ENCODE measurements at regions not wholly inside any gene's neighbourhood (a gene's known extent, or its start where the extent isn't known, plus 50 kb on each side); places are given as distances from the start of the nearest gene placed in this dataset.
"Not testable (repeated sequence)": the region's sequence is repeated elsewhere in the genome, so short reads cannot be mapped to it uniquely, and the experiment has no call there.

DNA sequence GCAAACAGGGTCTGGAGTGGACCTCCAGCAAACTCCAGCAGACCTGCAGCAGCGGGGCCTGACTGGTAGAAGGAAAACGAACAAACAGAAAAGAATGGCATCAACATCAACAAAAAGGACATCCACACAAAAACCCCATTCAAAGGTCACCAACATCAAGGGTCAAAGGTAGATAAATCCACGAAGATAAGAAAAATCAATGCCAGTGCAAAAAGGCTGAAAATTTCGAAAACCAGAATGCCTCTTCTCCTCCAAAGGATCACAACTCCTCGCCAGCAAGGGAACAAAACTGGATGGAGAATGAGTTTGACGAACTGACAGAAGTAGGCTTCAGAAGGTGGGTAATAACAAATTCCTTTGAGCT is 187.6 kb upstream of the EDNRA start:
- TF ChIP-seq FOSL1 (IDR thresholded peaks at IDR 0.05; ENCODE audit: insufficient read depth, low read depth, low read length); PHF8 (conservative IDR thresholded peaks at IDR 0.05; ENCODE audit: low read depth, low read length); ZNF274 (IDR thresholded peaks at IDR 0.05; ENCODE audit: borderline replicate concordance, extremely low read depth, low read length); POLR2A (IDR thresholded peaks at IDR 0.05; ENCODE audit: control extremely low read depth in 1 of 2, low read depth in 2 of 2, low read length in 2 of 2); EP300 (IDR thresholded peaks at IDR 0.05; ENCODE audit: borderline replicate concordance in 1 of 2, low read depth in 2 of 2, low read length in 2 of 2); TAF1 (IDR thresholded peaks at IDR 0.05; ENCODE audit: low read depth, low read length); SP1 (IDR thresholded peaks at IDR 0.05; ENCODE audit: low read depth, low read length); POU5F1 (IDR thresholded peaks at IDR 0.05; ENCODE audit: low read depth, low read length): not testable (repeated sequence)
- TF ChIP-seq, protein P1, sequence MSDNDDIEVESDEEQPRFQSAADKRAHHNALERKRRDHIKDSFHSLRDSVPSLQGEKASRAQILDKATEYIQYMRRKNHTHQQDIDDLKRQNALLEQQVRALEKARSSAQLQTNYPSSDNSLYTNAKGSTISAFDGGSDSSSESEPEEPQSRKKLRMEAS (IDR thresholded peaks at IDR 0.05) = not testable (repeated sequence)
- TF ChIP-seq, protein P2, sequence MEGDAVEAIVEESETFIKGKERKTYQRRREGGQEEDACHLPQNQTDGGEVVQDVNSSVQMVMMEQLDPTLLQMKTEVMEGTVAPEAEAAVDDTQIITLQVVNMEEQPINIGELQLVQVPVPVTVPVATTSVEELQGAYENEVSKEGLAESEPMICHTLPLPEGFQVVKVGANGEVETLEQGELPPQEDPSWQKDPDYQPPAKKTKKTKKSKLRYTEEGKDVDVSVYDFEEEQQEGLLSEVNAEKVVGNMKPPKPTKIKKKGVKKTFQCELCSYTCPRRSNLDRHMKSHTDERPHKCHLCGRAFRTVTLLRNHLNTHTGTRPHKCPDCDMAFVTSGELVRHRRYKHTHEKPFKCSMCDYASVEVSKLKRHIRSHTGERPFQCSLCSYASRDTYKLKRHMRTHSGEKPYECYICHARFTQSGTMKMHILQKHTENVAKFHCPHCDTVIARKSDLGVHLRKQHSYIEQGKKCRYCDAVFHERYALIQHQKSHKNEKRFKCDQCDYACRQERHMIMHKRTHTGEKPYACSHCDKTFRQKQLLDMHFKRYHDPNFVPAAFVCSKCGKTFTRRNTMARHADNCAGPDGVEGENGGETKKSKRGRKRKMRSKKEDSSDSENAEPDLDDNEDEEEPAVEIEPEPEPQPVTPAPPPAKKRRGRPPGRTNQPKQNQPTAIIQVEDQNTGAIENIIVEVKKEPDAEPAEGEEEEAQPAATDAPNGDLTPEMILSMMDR (IDR thresholded peaks at IDR 0.05; ENCODE audit: control extremely low read depth in 1 of 3, insufficient read depth in 1 of 3, low read depth in 1 of 3, low read length in 3 of 3) = not testable (repeated sequence)
- TF ChIP-seq, protein P3, sequence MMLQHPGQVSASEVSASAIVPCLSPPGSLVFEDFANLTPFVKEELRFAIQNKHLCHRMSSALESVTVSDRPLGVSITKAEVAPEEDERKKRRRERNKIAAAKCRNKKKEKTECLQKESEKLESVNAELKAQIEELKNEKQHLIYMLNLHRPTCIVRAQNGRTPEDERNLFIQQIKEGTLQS (IDR thresholded peaks at IDR 0.05; ENCODE audit: insufficient read depth, low read depth, low read length) = not testable (repeated sequence)
- TF ChIP-seq, protein P4, sequence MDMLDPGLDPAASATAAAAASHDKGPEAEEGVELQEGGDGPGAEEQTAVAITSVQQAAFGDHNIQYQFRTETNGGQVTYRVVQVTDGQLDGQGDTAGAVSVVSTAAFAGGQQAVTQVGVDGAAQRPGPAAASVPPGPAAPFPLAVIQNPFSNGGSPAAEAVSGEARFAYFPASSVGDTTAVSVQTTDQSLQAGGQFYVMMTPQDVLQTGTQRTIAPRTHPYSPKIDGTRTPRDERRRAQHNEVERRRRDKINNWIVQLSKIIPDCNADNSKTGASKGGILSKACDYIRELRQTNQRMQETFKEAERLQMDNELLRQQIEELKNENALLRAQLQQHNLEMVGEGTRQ (IDR thresholded peaks at IDR 0.05; ENCODE audit: low read length) = not testable (repeated sequence)
